Smooth muscle cell (in vitro differentiated cells): ENCODE measurements at regions not wholly inside any gene's neighbourhood (a gene's known extent, or its start where the extent isn't known, plus 50 kb on each side); places are given as distances from the start of the nearest gene placed in this dataset.

ENCODE experiments used
- DNase-seq: peaks from one replicate; lab custom pipeline; 2025; ENCODE audit not compliant: unreplicated experiment; lab: John Stamatoyannopoulos, UW
- H2AFZ ChIP-seq: fragments of 200-600 bp; sonication (generic); 2 replicates; pipeline ENCODE4 v1.6.0; 2016; ENCODE audit warnings: antibody characterized with exemption, low read depth, mild to moderate bottlenecking
- H3F3A ChIP-seq: fragments of 200-600 bp; sonication (generic); 2 replicates; pipeline ENCODE4 v1.6.0; 2017; ENCODE audit warnings: antibody characterized with exemption, low read depth
- H3K27ac ChIP-seq: fragments of 200-600 bp; sonication (generic); 2 replicates; pipeline ENCODE4 v1.5.1; 2016; ENCODE audit warnings: low read depth, mild to moderate bottlenecking
- H3K27me3 ChIP-seq: fragments of 200-600 bp; sonication (generic); 2 replicates; pipeline ENCODE4 v1.6.1; 2016; ENCODE audit warnings: low read depth, mild to moderate bottlenecking
- H3K36me3 ChIP-seq: fragments of 200-600 bp; sonication (generic); 2 replicates; pipeline ENCODE4 v1.5.1; 2016; ENCODE audit warnings: low read depth
- H3K4me1 ChIP-seq: fragments of 200-600 bp; sonication (generic); 2 replicates; pipeline ENCODE4 v1.5.1; 2016; ENCODE audit warnings: low read depth
- H3K4me2 ChIP-seq: fragments of 200-600 bp; sonication (generic); 2 replicates; pipeline ENCODE4 v1.6.0; 2016; ENCODE audit warnings: mild to moderate bottlenecking
- H3K4me3 ChIP-seq: fragments of 200-600 bp; sonication (generic); 2 replicates; pipeline ENCODE4 v1.5.1; 2016; ENCODE audit warnings: mild to moderate bottlenecking
- H3K79me2 ChIP-seq: fragments of 200-600 bp; sonication (generic); 2 replicates; pipeline ENCODE4 v1.6.0; 2016; ENCODE audit warnings: low read depth, mild to moderate bottlenecking
- H3K9ac ChIP-seq: fragments of 200-600 bp; sonication (generic); 2 replicates; pipeline ENCODE4 v1.6.0; 2016; ENCODE audit warnings: low read depth
- H3K9me3 ChIP-seq: fragments of 200-600 bp; sonication (generic); replicated peaks from 2 replicates; pipeline ENCODE4 v1.5.1; 2016; ENCODE audit warnings: low read depth
- H4K20me1 ChIP-seq: fragments of 200-600 bp; sonication (generic); 2 replicates; pipeline ENCODE4 v1.6.0; 2016; ENCODE audit warnings: low read depth
- WGBS: methylation state at CpG from one replicate; pipeline ENCODE4 v1.1.7; 2016; ENCODE audit warnings: low lambda C conversion rate; 5-methylcytosine and 5-hydroxymethylcytosine counted together
- TF ChIP-seq, protein P1 (sequence below): fragments of 200-600 bp; sonication (generic); IDR thresholded peaks from 2 replicates; pipeline ENCODE4 v1.5.1; 2017; ENCODE audit warnings: borderline replicate concordance, mild to moderate bottlenecking, antibody characterized with exemption; ENCODE audit not compliant: insufficient read depth, poor library complexity, severe bottlenecking

DNA sequence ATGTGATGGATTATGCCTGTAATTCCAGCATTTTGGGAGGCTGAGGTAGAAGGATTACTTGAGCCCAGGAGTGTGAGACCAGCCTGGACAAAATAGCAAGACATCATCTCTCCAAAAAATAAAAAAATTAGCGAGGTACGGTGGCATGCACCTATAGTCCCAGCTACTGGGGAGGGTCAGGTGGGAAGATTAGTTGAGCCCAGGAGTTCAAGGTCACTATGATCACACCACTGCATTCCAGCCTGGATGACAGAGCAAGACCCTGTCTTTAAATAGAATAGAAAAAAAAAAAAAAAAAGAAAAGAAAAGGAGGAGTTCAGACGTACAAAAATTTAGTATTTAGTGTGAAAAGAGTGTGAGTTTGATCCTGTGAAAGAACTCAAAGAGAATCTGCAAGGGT lies 154.9 kb downstream of the NR4A2 start:
- Histone ChIP-seq H3K9ac (no peak overlapping the region), H3F3A (no peaks in the 10 kb centered on the region), H3K79me2 (no peaks in the 10 kb centered on the region), H3K4me3 (no peak overlapping the region), H4K20me1 (no peaks in the 10 kb centered on the region), H3K27me3 (no peaks in the 10 kb centered on the region), H3K4me1 (no peaks in the 10 kb centered on the region), H3K27ac (no peak overlapping the region), H3K36me3 (no peaks in the 10 kb centered on the region), H3K9me3 (no peaks in the 10 kb centered on the region), H3K4me2 (no peak overlapping the region), H2AFZ (no peak overlapping the region)
- DNase-seq: no peak
- TF ChIP-seq, protein P1, sequence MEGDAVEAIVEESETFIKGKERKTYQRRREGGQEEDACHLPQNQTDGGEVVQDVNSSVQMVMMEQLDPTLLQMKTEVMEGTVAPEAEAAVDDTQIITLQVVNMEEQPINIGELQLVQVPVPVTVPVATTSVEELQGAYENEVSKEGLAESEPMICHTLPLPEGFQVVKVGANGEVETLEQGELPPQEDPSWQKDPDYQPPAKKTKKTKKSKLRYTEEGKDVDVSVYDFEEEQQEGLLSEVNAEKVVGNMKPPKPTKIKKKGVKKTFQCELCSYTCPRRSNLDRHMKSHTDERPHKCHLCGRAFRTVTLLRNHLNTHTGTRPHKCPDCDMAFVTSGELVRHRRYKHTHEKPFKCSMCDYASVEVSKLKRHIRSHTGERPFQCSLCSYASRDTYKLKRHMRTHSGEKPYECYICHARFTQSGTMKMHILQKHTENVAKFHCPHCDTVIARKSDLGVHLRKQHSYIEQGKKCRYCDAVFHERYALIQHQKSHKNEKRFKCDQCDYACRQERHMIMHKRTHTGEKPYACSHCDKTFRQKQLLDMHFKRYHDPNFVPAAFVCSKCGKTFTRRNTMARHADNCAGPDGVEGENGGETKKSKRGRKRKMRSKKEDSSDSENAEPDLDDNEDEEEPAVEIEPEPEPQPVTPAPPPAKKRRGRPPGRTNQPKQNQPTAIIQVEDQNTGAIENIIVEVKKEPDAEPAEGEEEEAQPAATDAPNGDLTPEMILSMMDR: no peak
- 74% methylated on average over 3 of the region's 3 CpGs for WGBS

DNA sequence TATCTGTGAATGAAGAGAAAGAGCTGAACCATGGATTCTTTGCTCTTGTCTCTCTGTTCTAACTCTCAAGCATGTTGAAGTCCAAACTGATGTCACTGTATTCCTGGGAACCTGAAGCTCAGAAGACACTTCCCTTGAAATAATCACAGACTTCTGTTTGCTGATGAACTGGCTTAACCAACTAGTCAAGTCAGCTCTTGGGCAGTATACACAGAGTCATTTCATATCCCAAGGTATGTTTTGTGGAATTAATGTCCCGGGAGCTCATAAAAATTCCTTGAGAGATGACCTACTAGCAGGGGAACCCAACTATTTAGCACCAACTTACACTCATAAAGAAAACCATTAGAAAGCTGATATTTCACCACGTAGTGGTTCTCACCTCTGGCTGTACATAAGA lies 156.6 kb downstream of the NR4A2 start:
- H3K4me3 ChIP-seq: no peak overlapping the region
- peak overlapping the region; percentile 7 for H3K27ac ChIP-seq
- H3K4me2 ChIP-seq: no peak overlapping the region
- no peaks in the 10 kb centered on the region for H3K79me2 ChIP-seq
- no peaks in the 10 kb centered on the region for H4K20me1 ChIP-seq
- H3K9ac ChIP-seq: no peak overlapping the region
- no peaks in the 10 kb centered on the region for H3K27me3 ChIP-seq
- H3K9me3 ChIP-seq: no peaks in the 10 kb centered on the region
- WGBS: 90% methylated on average over 2 of the region's 2 CpGs
- H3F3A ChIP-seq: no peaks in the 10 kb centered on the region
- no peak for DNase-seq
- TF ChIP-seq, protein P1: no peak
- no peak overlapping the region for H2AFZ ChIP-seq
- no peaks in the 10 kb centered on the region for H3K36me3 ChIP-seq
- no peaks in the 10 kb centered on the region for H3K4me1 ChIP-seq

DNA sequence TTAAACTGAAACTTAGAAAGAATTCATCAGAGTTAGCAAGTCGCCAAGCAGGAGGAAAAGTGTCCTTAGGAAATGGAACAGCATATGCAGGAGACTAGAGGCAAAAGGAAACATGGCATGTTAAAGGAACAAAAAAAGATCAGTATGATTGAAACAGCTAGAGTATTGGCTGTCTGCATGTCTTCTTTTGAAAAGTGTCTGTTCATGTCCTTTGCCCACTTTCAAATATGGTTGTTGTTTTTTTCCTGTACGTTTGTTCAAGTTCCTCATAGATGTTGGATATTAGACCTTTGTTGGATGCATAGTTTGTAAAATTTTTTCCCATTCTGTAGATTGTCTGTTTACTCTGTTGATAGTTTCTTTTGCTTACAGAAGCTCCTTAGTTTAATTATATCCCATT lies 161.6 kb downstream of the NR4A2 start:
- Histone ChIP-seq H3K27me3 (no peaks in the 10 kb centered on the region), H3F3A (no peaks in the 10 kb centered on the region)

DNA sequence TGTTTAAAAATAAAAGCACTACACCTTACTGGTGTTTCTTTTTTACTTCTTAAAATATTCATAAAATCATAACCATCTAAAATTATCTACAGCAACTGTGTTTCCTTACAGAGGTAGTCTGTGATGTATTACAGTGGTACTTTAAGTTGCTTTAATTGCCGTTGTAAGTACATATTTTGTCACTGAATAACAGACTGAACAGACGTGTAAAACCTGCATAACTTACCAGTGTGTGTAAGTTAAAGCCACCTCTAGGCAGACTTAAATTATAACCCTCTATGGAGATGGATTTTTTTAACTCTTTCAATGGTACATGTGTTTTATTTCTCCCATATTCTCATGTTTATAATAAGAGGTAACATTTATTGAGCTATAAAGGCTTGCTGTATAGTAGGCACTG lies 166.8 kb downstream of the NR4A2 start:
- no peaks in the 10 kb centered on the region for H4K20me1 ChIP-seq
- H3K36me3 ChIP-seq: no peaks in the 10 kb centered on the region
- H3K27ac ChIP-seq: no peak overlapping the region
- H3K27me3 ChIP-seq: no peaks in the 10 kb centered on the region
- TF ChIP-seq, protein P1: no peak
- H3K4me1 ChIP-seq: no peaks in the 10 kb centered on the region
- no peak overlapping the region for H3K9ac ChIP-seq
- H3K79me2 ChIP-seq: no peaks in the 10 kb centered on the region
- no peaks in the 10 kb centered on the region for H3K9me3 ChIP-seq
- H2AFZ ChIP-seq: no peak overlapping the region
- H3F3A ChIP-seq: no peaks in the 10 kb centered on the region
- H3K4me3 ChIP-seq: no peak overlapping the region
- no peak for DNase-seq
- WGBS: 63% methylated on average over 2 of the region's 2 CpGs
- H3K4me2 ChIP-seq: no peak overlapping the region

More for the DNA sequence above, 161.6 kb downstream of the NR4A2 start:
- Histone ChIP-seq H4K20me1 (no peaks in the 10 kb centered on the region), H3K4me3 (no peak overlapping the region), H3K9ac (no peak overlapping the region), H3K27ac (no peak overlapping the region), H3K4me1 (no peaks in the 10 kb centered on the region), H2AFZ (no peak overlapping the region), H3K36me3 (no peaks in the 10 kb centered on the region), H3K9me3 (no peaks in the 10 kb centered on the region), H3K4me2 (no peak overlapping the region), H3K79me2 (no peaks in the 10 kb centered on the region)
- WGBS: 63% methylated on average over 2 of the region's 2 CpGs
- TF ChIP-seq, protein P1: no peak
- DNase-seq: no peak
